ENCODE measurements at regions not wholly inside any gene's neighbourhood (a gene's known extent, or its start where the extent isn't known, plus 50 kb on each side); places are given as distances from the start of the nearest gene placed in this dataset.

GRCh38 chr2:226207671-226208070 lies 591.9 kb downstream of the IRS1 start:
- no peak overlapping the region for H3K27ac ChIP-seq
- no peak for TF ChIP-seq CTCF (conservative IDR thresholded peaks at IDR 0.05)
- no peak for TF ChIP-seq ZFX (IDR thresholded peaks at IDR 0.05)

- no peak overlapping the region for H3K27ac ChIP-seq
- TF ChIP-seq CTCF (conservative IDR thresholded peaks at IDR 0.05) (no peak), ZFX (IDR thresholded peaks at IDR 0.05) (no peak)
Observed at GRCh38 chr2:226199555-226199954, 600.1 kb downstream of the IRS1 start.

GRCh38 chr2:226198956-226199355 lies 600.7 kb downstream of the IRS1 start:
- H3K27ac ChIP-seq = no peak overlapping the region
- TF ChIP-seq CTCF (conservative IDR thresholded peaks at IDR 0.05) = no peak
- no peak for TF ChIP-seq ZFX (IDR thresholded peaks at IDR 0.05)

GRCh38 chr2:226190479-226191252 lies 609.0 kb downstream of the IRS1 start:
- TF ChIP-seq ZFX (IDR thresholded peaks at IDR 0.05) (no peak), CTCF (conservative IDR thresholded peaks at IDR 0.05) (no peak)
- H3K27ac ChIP-seq = no peak overlapping the region

DNA sequence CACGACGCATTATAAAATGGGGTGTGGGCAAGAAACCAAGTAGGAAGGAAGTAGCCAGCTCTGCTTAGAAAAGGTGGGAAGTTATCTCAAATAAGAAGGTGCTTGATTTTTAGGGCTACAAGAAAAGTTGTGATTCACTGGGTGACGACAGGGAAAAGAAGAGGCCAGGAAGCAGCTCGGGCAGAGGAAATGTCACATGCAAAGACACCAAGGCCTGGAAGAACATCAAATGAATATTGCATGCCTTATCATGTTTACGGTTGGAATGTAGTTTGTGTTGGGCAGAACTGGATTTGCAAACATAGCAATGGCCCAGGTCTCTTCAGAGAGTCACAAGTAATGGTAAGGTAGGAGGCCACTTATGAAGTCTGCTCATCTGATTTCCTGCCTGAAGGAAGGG lies 610.6 kb downstream of the IRS1 start:
- H3K27ac ChIP-seq = no peak overlapping the region
- TF ChIP-seq CTCF (conservative IDR thresholded peaks at IDR 0.05) (no peak), ZFX (IDR thresholded peaks at IDR 0.05) (no peak)

- no peak overlapping the region for H3K27ac ChIP-seq
- no peak for TF ChIP-seq ZFX (IDR thresholded peaks at IDR 0.05)
- no peak for TF ChIP-seq CTCF (conservative IDR thresholded peaks at IDR 0.05)
Observed at GRCh38 chr2:226187616-226188015, 612.0 kb downstream of the IRS1 start.

GRCh38 chr2:226187156-226187555 lies 612.5 kb downstream of the IRS1 start:
- H3K27ac ChIP-seq = no peak overlapping the region
- TF ChIP-seq CTCF (conservative IDR thresholded peaks at IDR 0.05) = no peak
- no peak for TF ChIP-seq ZFX (IDR thresholded peaks at IDR 0.05)
